ENCODE measurements at regions not wholly inside any gene's neighbourhood (a gene's known extent, or its start where the extent isn't known, plus 50 kb on each side); places are given as distances from the start of the nearest gene placed in this dataset.

DNA sequence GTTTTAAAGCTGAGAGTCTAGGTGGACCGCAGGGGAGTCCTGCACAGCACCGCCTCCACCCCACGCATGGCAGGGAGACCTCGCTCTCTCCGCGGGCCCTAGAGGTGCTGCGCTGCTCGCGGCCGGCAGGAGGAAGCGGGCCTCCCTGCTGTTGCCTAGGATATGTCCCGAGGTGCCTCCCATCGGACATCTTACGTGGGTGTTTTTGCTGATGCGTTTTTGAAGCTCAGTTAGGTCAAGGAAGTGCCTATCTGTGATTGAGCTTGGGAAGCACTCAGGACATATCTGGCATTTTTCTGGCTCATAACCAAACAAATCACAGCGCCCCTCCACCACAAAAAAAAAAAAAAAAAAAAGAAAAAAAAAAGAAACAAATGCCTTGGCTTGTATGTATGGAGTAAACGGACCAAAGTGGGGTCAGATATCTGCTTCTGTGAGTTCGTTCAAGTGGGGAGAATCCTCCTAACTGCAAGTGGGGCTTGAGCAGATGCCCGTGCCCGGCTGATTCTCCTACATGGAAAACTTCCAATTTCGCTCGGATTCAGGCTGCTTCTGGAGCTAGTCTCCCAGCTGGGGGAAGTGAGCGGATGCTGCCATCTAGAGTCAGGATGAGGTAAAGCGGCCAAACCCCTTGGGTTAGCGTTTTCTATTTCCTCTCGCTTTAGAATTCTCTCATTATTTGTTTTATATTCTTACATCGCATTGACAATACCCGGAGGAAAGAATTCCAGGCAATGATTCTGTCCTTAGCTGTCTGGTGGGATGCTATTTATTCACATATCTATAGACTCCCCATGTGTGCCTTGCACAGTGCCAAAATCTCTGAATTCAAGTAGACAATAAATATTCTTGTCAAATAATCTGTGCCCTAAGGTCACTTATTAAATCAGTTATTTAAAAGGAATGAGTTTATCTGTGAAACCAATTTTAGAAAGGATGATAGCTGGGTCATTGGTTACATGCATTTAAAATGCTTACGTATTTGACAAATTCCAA lies 95.3 kb downstream of the CD8B2 start:
- Histone ChIP-seq H3K4me2 (ENCODE audit: low read length) (peak overlapping the region; percentile 82), H3K36me3 (replicated peaks; ENCODE audit: low read depth, low read length) (no peaks in the 10 kb centered on the region), H3K4me3 (ENCODE audit: low read length) (peak overlapping the region; percentile 74), H3K9me3 (ENCODE audit: insufficient read depth, low read length) (no peaks in the 10 kb centered on the region), H3K79me2 (ENCODE audit: low read length) (no peaks in the 10 kb centered on the region), H3K4me1 (ENCODE audit: low read length) (no peaks in the 10 kb centered on the region), H4K20me1 (ENCODE audit: insufficient read depth, low read length) (no peaks in the 10 kb centered on the region), H2AFZ (ENCODE audit: low read depth, low read length) (0 out of 2 replicates have a peak overlapping the region, but pooled peaks have one; percentile 76), H3K27me3 (ENCODE audit: low read depth, low read length) (peaks cover 28% of the 10 kb centered on the region), H3K9ac (ENCODE audit: low read length) (no peak overlapping the region), H3K27ac (ENCODE audit: low read length) (no peak overlapping the region)
- no peak for TF ChIP-seq EZH2phosphoT487 (IDR thresholded peaks at IDR 0.05; ENCODE audit: low read depth)
- TF ChIP-seq, protein P1, sequence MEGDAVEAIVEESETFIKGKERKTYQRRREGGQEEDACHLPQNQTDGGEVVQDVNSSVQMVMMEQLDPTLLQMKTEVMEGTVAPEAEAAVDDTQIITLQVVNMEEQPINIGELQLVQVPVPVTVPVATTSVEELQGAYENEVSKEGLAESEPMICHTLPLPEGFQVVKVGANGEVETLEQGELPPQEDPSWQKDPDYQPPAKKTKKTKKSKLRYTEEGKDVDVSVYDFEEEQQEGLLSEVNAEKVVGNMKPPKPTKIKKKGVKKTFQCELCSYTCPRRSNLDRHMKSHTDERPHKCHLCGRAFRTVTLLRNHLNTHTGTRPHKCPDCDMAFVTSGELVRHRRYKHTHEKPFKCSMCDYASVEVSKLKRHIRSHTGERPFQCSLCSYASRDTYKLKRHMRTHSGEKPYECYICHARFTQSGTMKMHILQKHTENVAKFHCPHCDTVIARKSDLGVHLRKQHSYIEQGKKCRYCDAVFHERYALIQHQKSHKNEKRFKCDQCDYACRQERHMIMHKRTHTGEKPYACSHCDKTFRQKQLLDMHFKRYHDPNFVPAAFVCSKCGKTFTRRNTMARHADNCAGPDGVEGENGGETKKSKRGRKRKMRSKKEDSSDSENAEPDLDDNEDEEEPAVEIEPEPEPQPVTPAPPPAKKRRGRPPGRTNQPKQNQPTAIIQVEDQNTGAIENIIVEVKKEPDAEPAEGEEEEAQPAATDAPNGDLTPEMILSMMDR (IDR thresholded peaks at IDR 0.05; ENCODE audit: low read depth, low read length), result peak; percentile 83

- H3K79me2 ChIP-seq (ENCODE audit: low read length), result no peaks in the 10 kb centered on the region
Measured at GRCh38 chr2:106584304-106584954, 97.3 kb downstream of the CD8B2 start.

DNA sequence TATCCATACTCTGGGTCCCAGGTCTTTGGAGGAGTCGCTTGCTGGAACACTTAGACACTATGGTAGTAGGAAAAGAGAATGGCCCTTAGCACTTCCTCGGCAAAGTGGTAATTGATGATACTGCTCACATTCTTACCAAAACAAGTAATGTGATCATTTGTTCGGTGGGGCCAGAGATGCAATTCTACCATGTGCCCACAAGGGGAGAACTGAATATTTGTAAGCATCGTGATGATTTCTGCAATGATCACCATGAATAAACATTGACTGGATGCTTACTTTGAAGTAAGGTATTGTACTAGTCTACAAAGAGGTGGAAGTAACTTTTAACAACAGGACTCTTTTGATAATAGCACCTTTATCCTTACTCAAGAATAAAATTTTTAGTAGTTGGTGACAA lies 109.7 kb downstream of the CD8B2 start:
- H3K9ac ChIP-seq (ENCODE audit: low read length), result no peak overlapping the region
- no peak overlapping the region for H3K4me3 ChIP-seq (ENCODE audit: low read length)
- H3K27me3 ChIP-seq (ENCODE audit: low read depth, low read length), result no peaks in the 10 kb centered on the region
- H3K4me1 ChIP-seq (ENCODE audit: low read length), result no peaks in the 10 kb centered on the region
- no peak overlapping the region for H3K4me2 ChIP-seq (ENCODE audit: low read length)
- H4K20me1 ChIP-seq (ENCODE audit: insufficient read depth, low read length), result no peaks in the 10 kb centered on the region
- TF ChIP-seq EZH2phosphoT487 (IDR thresholded peaks at IDR 0.05; ENCODE audit: low read depth), result no peak
- TF ChIP-seq, protein P1 (IDR thresholded peaks at IDR 0.05; ENCODE audit: low read depth, low read length), result 0 out of 2 replicates have a peak, but pooled peaks have one; percentile 9
- no peaks in the 10 kb centered on the region for H3K79me2 ChIP-seq (ENCODE audit: low read length)
- no peak overlapping the region for H3K27ac ChIP-seq (ENCODE audit: low read length)
- H3K9me3 ChIP-seq (ENCODE audit: insufficient read depth, low read length), result no peaks in the 10 kb centered on the region
- no peaks in the 10 kb centered on the region for H3K36me3 ChIP-seq (replicated peaks; ENCODE audit: low read depth, low read length)
- H2AFZ ChIP-seq (ENCODE audit: low read depth, low read length), result no peak overlapping the region

More at GRCh38 chr2:106584304-106584954, 97.3 kb downstream of the CD8B2 start:
- Histone ChIP-seq H3K36me3 (replicated peaks; ENCODE audit: low read depth, low read length) (no peaks in the 10 kb centered on the region), H3K27me3 (ENCODE audit: low read depth, low read length) (peaks cover 17% of the 10 kb centered on the region), H4K20me1 (ENCODE audit: insufficient read depth, low read length) (no peaks in the 10 kb centered on the region), H3K4me2 (ENCODE audit: low read length) (no peak overlapping the region), H3K9ac (ENCODE audit: low read length) (no peak overlapping the region), H3K9me3 (ENCODE audit: insufficient read depth, low read length) (no peaks in the 10 kb centered on the region), H2AFZ (ENCODE audit: low read depth, low read length) (no peak overlapping the region), H3K4me1 (ENCODE audit: low read length) (no peaks in the 10 kb centered on the region), H3K27ac (ENCODE audit: low read length) (no peak overlapping the region), H3K4me3 (ENCODE audit: low read length) (no peak overlapping the region)
- TF ChIP-seq EZH2phosphoT487 (IDR thresholded peaks at IDR 0.05; ENCODE audit: low read depth), result no peak
- TF ChIP-seq, protein P1 (IDR thresholded peaks at IDR 0.05; ENCODE audit: low read depth, low read length), result no peak

DNA sequence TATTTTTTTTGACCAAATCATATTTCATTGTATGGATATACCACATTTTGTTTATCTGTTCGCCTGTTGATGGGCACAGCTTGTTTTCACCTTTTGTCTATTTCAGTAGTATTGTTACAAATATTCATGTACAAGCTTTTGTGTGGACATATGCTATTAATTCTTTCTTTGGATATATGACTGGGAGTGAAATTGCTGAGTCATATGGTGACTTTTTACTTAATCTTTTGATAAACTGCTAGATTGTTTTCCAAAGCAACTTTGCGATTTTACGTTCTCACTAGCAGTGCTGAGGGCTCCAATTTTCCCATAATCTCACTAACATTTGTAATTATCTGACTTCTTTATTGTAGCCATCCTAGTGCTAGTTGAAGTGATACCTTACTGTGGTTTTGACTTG lies 112.4 kb downstream of the CD8B2 start:
- no peaks in the 10 kb centered on the region for H3K79me2 ChIP-seq (ENCODE audit: low read length)
- H3K9ac ChIP-seq (ENCODE audit: low read length), result no peak overlapping the region
- H3K27ac ChIP-seq (ENCODE audit: low read length), result no peak overlapping the region
- TF ChIP-seq, protein P1 (IDR thresholded peaks at IDR 0.05; ENCODE audit: low read depth, low read length), result no peak
- TF ChIP-seq EZH2phosphoT487 (IDR thresholded peaks at IDR 0.05; ENCODE audit: low read depth), result no peak
- H2AFZ ChIP-seq (ENCODE audit: low read depth, low read length), result no peak overlapping the region
- no peaks in the 10 kb centered on the region for H3K9me3 ChIP-seq (ENCODE audit: insufficient read depth, low read length)
- H3K36me3 ChIP-seq (replicated peaks; ENCODE audit: low read depth, low read length), result no peaks in the 10 kb centered on the region
- no peaks in the 10 kb centered on the region for H3K27me3 ChIP-seq (ENCODE audit: low read depth, low read length)
- H3K4me3 ChIP-seq (ENCODE audit: low read length), result no peak overlapping the region
- H3K4me1 ChIP-seq (ENCODE audit: low read length), result no peaks in the 10 kb centered on the region
- H3K4me2 ChIP-seq (ENCODE audit: low read length), result no peak overlapping the region
- no peaks in the 10 kb centered on the region for H4K20me1 ChIP-seq (ENCODE audit: insufficient read depth, low read length)

Measured in OCI-LY3 (cell line).